ENCODE measurements at regions not wholly inside any gene's neighbourhood (a gene's known extent, or its start where the extent isn't known, plus 50 kb on each side); places are given as distances from the start of the nearest gene placed in this dataset.

- Histone ChIP-seq H3K27me3 (ENCODE audit: control insufficient read depth in 2 of 2, insufficient read depth in 2 of 2, low read length in 2 of 2) (no peaks in the 10 kb centered on the region), H3K79me2 (ENCODE audit: insufficient read depth, low read length) (no peaks in the 10 kb centered on the region), H3K4me2 (replicated peaks; ENCODE audit: extremely low read depth, low read length, poor library complexity, severe bottlenecking) (no peak overlapping the region), H3K4me3 (replicated peaks in 1 of 3; ENCODE audit: low read depth in 2 of 3, low read length in 3 of 3) (no peak overlapping the region), H2AFZ (ENCODE audit: insufficient read depth, low read depth, low read length, poor library complexity, severe bottlenecking) (no peak overlapping the region), H4K20me1 (ENCODE audit: insufficient read depth, low read length) (no peaks in the 10 kb centered on the region), H3K36me3 (replicated peaks in 1 of 2; ENCODE audit: control insufficient read depth in 1 of 2, insufficient read depth in 2 of 2, low read length in 2 of 2) (no peaks in the 10 kb centered on the region), H3K4me1 (ENCODE audit: control insufficient read depth in 1 of 2, insufficient read depth in 2 of 2, low read length in 2 of 2) (no peaks in the 10 kb centered on the region), H3K9ac (ENCODE audit: insufficient read depth, low read length, poor library complexity, severe bottlenecking) (no peak overlapping the region), H3K27ac (ENCODE audit: low read depth in 1 of 2, low read length in 2 of 2) (no peak overlapping the region), H3K9me3 (replicated peaks in 1 of 2; ENCODE audit: control insufficient read depth in 1 of 2, insufficient read depth in 1 of 2, low read length in 2 of 2) (no peaks in the 10 kb centered on the region)
- no peaks in the 10 kb centered on the region for H3K4me1 Mint-ChIP-seq
- H3K27ac Mint-ChIP-seq = no peak overlapping the region
- no CpG with 5 or more reads among the region's 1 CpG for WGBS (ENCODE audit: insufficient coverage)
- H3K4me3 Mint-ChIP-seq = no peak overlapping the region
- H3K27me3 Mint-ChIP-seq (ENCODE audit: low read depth in 3 of 3) = peaks cover 0 to 5% (median 0%) of the 10 kb centered on the region in 3 donors
- DNase-seq = no peak
- H3K36me3 Mint-ChIP-seq = no peaks in the 10 kb centered on the region
- intact Hi-C loops (cut with micrococcal nuclease) = no loop called here
- H3K9me3 Mint-ChIP-seq = peaks cover 0 to 6% (median 1%) of the 10 kb centered on the region in 7 donors
- TF ChIP-seq CTCF (IDR thresholded peaks at IDR 0.05) = no peak
Observed at GRCh38 chr13:94914895-94915294, 202.6 kb upstream of the SOX21 start.

- intact Hi-C loops (cut with micrococcal nuclease) = no loop called here
- H3K36me3 ChIP-seq (replicated peaks in 1 of 2; ENCODE audit: control insufficient read depth in 1 of 2, insufficient read depth in 2 of 2, low read length in 2 of 2) = no peaks in the 10 kb centered on the region
- Mint-ChIP-seq H3K4me1 (no peaks in the 10 kb centered on the region), H3K36me3 (no peaks in the 10 kb centered on the region), H3K4me3 (no peak overlapping the region), H3K27ac (no peak overlapping the region), H3K27me3 (ENCODE audit: low read depth in 3 of 3) (peaks cover 0 to 5% (median 0%) of the 10 kb centered on the region in 3 donors), H3K9me3 (peaks cover 0 to 6% (median 1%) of the 10 kb centered on the region in 7 donors)
- no peaks in the 10 kb centered on the region for H3K79me2 ChIP-seq (ENCODE audit: insufficient read depth, low read length)
- no peaks in the 10 kb centered on the region for H4K20me1 ChIP-seq (ENCODE audit: insufficient read depth, low read length)
- H3K9me3 ChIP-seq (replicated peaks in 1 of 2; ENCODE audit: control insufficient read depth in 1 of 2, insufficient read depth in 1 of 2, low read length in 2 of 2) = no peaks in the 10 kb centered on the region
- H3K4me2 ChIP-seq (replicated peaks; ENCODE audit: extremely low read depth, low read length, poor library complexity, severe bottlenecking) = no peak overlapping the region
- no CpG with 5 or more reads among the region's 2 CpGs for WGBS (ENCODE audit: insufficient coverage)
- H2AFZ ChIP-seq (ENCODE audit: insufficient read depth, low read depth, low read length, poor library complexity, severe bottlenecking) = no peak overlapping the region
- no peaks in the 10 kb centered on the region for H3K27me3 ChIP-seq (ENCODE audit: control insufficient read depth in 2 of 2, insufficient read depth in 2 of 2, low read length in 2 of 2)
- H3K4me3 ChIP-seq (replicated peaks in 1 of 3; ENCODE audit: low read depth in 2 of 3, low read length in 3 of 3) = no peak overlapping the region
- no peaks in the 10 kb centered on the region for H3K4me1 ChIP-seq (ENCODE audit: control insufficient read depth in 1 of 2, insufficient read depth in 2 of 2, low read length in 2 of 2)
- DNase-seq = no peak
- no peak overlapping the region for H3K27ac ChIP-seq (ENCODE audit: low read depth in 1 of 2, low read length in 2 of 2)
- no peak overlapping the region for H3K9ac ChIP-seq (ENCODE audit: insufficient read depth, low read length, poor library complexity, severe bottlenecking)
- TF ChIP-seq CTCF (IDR thresholded peaks at IDR 0.05) = no peak
Observed at GRCh38 chr13:94906605-94907004, 194.3 kb upstream of the SOX21 start.

Data from CD14-positive monocyte (primary cell).